GM21367 (cell line): ENCODE measurements at regions not wholly inside any gene's neighbourhood (a gene's known extent, or its start where the extent isn't known, plus 50 kb on each side); places are given as distances from the start of the nearest gene placed in this dataset.
"Not testable (repeated sequence)": the region's sequence is repeated elsewhere in the genome, so short reads cannot be mapped to it uniquely, and the experiment has no call there.

ENCODE experiments used
- ATAC-seq: cut with Tn5 transposase; IDR thresholded peaks from one replicate; pipeline ENCODE4 v1.9.1; 2021; ENCODE audit not compliant: unreplicated experiment

GRCh38 chr2:187206471-187206870 is 241.6 kb downstream of the CALCRL start:
- ATAC-seq: no peak

- no peak for ATAC-seq
Observed at GRCh38 chr2:187206071-187206470, 242.0 kb downstream of the CALCRL start.

- ATAC-seq: no peak
Observed at GRCh38 chr2:187198136-187198535, 249.9 kb downstream of the CALCRL start.

GRCh38 chr2:187194049-187194448 is 254.0 kb downstream of the CALCRL start:
- no peak for ATAC-seq

- ATAC-seq: no peak
Observed at GRCh38 chr2:187188783-187189631, 259.0 kb downstream of the CALCRL start.

GRCh38 chr2:187187519-187187918 is 260.5 kb downstream of the CALCRL start:
- ATAC-seq: no peak

GRCh38 chr2:187180529-187180928 is 267.5 kb downstream of the CALCRL start:
- ATAC-seq: no peak

GRCh38 chr2:187178876-187179275 is 269.2 kb downstream of the CALCRL start:
- not testable (repeated sequence) for ATAC-seq

- ATAC-seq: no peak
Observed at GRCh38 chr2:187177253-187177652, 270.8 kb downstream of the CALCRL start.

GRCh38 chr2:187174582-187174981 is 273.5 kb downstream of the CALCRL start:
- ATAC-seq: no peak

GRCh38 chr2:187171318-187171717 is 276.7 kb downstream of the CALCRL start:
- ATAC-seq: no peak

GRCh38 chr2:187169864-187170263 is 278.2 kb downstream of the CALCRL start:
- no peak for ATAC-seq

GRCh38 chr2:187168720-187169713 is 279.0 kb downstream of the CALCRL start:
- ATAC-seq: peak; percentile 76

- no peak for ATAC-seq
Observed at GRCh38 chr2:187167491-187167890, 280.6 kb downstream of the CALCRL start.

- no peak for ATAC-seq
Observed at GRCh38 chr2:187165936-187166610, 282.0 kb downstream of the CALCRL start.

GRCh38 chr2:187158452-187158851 is 289.6 kb downstream of the CALCRL start:
- no peak for ATAC-seq

- no peak for ATAC-seq
Observed at GRCh38 chr2:187157046-187157445, 291.0 kb downstream of the CALCRL start.

GRCh38 chr2:187155476-187155875 is 292.6 kb downstream of the CALCRL start:
- no peak for ATAC-seq

GRCh38 chr2:187150670-187151069 is 297.4 kb downstream of the CALCRL start:
- no peak for ATAC-seq

- ATAC-seq: no peak
Observed at GRCh38 chr2:187148059-187148714, 299.2 kb upstream of the ZSWIM2 start.

- no peak for ATAC-seq
Observed at GRCh38 chr2:187143537-187143936, 294.6 kb upstream of the ZSWIM2 start.
